Thyroid gland (tissue), 4 donors: ENCODE measurements at regions not wholly inside any gene's neighbourhood (a gene's known extent, or its start where the extent isn't known, plus 50 kb on each side); places are given as distances from the start of the nearest gene placed in this dataset.

Experiments used
- POLR2A ChIP-seq, 2 donors: fragments of 450-650 bp; IDR thresholded peaks; one replicate each; pipeline ENCODE4 v1.6.1; 2017; ENCODE audit warnings: antibody characterized with exemption in 2 of 2, mild to moderate bottlenecking in 2 of 2, moderate library complexity in 1 of 2
- TF ChIP-seq, protein P1 (sequence below), 6 experiments: fragments of 200-600 bp in 3 of 6; fragments of 450-650 bp in 3 of 6; sonication (generic) in 3 of 6; IDR thresholded peaks; one replicate each; pipeline ENCODE4 v1.5.1; 2016 to 2019; ENCODE audit warnings: antibody characterized with exemption in 6 of 6, mild to moderate bottlenecking in 2 of 6, inconsistent platforms in 1 of 6, moderate library complexity in 1 of 6

DNA sequence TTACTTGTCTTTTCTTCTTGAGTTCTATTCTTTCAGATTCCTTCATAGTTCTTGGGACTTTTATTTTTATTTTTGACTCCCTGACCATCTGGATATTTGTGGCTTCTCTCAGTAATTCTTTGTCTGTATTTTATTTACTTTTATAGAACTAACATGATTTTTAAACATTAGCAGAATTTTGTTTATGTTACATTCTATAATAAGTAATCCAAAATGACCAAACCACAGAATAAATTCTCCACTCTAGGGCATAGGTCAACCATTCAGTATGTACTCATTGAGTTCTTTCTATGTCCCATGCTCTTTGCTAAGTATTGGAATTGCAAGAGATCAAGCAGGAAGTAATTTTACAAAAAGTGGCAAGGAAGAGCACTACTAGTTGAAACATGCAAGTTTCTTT lies 969.0 kb downstream of the TTLL7 start:
- TF ChIP-seq, protein P1, sequence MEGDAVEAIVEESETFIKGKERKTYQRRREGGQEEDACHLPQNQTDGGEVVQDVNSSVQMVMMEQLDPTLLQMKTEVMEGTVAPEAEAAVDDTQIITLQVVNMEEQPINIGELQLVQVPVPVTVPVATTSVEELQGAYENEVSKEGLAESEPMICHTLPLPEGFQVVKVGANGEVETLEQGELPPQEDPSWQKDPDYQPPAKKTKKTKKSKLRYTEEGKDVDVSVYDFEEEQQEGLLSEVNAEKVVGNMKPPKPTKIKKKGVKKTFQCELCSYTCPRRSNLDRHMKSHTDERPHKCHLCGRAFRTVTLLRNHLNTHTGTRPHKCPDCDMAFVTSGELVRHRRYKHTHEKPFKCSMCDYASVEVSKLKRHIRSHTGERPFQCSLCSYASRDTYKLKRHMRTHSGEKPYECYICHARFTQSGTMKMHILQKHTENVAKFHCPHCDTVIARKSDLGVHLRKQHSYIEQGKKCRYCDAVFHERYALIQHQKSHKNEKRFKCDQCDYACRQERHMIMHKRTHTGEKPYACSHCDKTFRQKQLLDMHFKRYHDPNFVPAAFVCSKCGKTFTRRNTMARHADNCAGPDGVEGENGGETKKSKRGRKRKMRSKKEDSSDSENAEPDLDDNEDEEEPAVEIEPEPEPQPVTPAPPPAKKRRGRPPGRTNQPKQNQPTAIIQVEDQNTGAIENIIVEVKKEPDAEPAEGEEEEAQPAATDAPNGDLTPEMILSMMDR (IDR thresholded peaks at IDR 0.05) = no peak
- TF ChIP-seq POLR2A (IDR thresholded peaks at IDR 0.05) = no peak
